HG03095 (cell line): ENCODE measurements at regions not wholly inside any gene's neighbourhood (a gene's known extent, or its start where the extent isn't known, plus 50 kb on each side); places are given as distances from the start of the nearest gene placed in this dataset.

ENCODE experiments used
- ATAC-seq: cut with Tn5 transposase; IDR thresholded peaks from one replicate; pipeline ENCODE4 v1.9.1; 2021; ENCODE audit warnings: moderate library complexity; ENCODE audit not compliant: unreplicated experiment

- ATAC-seq = no peak
These were observed 91.3 kb upstream of the GPR45 start for GRCh38 chr2:105150231-105150630.

GRCh38 chr2:105154119-105154818 lies 87.3 kb upstream of the GPR45 start:
- no peak for ATAC-seq

GRCh38 chr2:105156166-105156565 lies 85.4 kb upstream of the GPR45 start:
- ATAC-seq = no peak

GRCh38 chr2:105158002-105158401 lies 83.5 kb upstream of the GPR45 start:
- ATAC-seq = no peak

- ATAC-seq = no peak
These were observed 74.9 kb upstream of the GPR45 start for GRCh38 chr2:105166688-105167087.

- ATAC-seq = no peak
These were observed 73.0 kb upstream of the GPR45 start for GRCh38 chr2:105168543-105168942.

- no peak for ATAC-seq
These were observed 66.3 kb upstream of the GPR45 start for GRCh38 chr2:105175231-105175630.

GRCh38 chr2:105176429-105176828 lies 65.1 kb upstream of the GPR45 start:
- no peak for ATAC-seq

GRCh38 chr2:105177008-105177407 lies 64.5 kb upstream of the GPR45 start:
- no peak for ATAC-seq

GRCh38 chr2:105177536-105178254 lies 63.8 kb upstream of the GPR45 start:
- no peak for ATAC-seq

- no peak for ATAC-seq
These were observed 61.8 kb upstream of the GPR45 start for GRCh38 chr2:105179469-105180372.

- ATAC-seq = no peak
These were observed 61.0 kb upstream of the GPR45 start for GRCh38 chr2:105180491-105180972.

GRCh38 chr2:105181282-105181681 lies 60.3 kb upstream of the GPR45 start:
- no peak for ATAC-seq

GRCh38 chr2:105183555-105184323 lies 57.8 kb upstream of the GPR45 start:
- peak; percentile 78 for ATAC-seq

GRCh38 chr2:105184420-105184819 lies 57.1 kb upstream of the GPR45 start:
- no peak for ATAC-seq

- ATAC-seq = no peak
These were observed 54.5 kb upstream of the GPR45 start for GRCh38 chr2:105186967-105187498.

- no peak for ATAC-seq
These were observed 54.0 kb upstream of the GPR45 start for GRCh38 chr2:105187531-105187930.

- ATAC-seq = peak; percentile 67
These were observed 53.2 kb upstream of the GPR45 start for GRCh38 chr2:105188343-105188742.
